GM18505 (cell line): ENCODE measurements at regions not wholly inside any gene's neighbourhood (a gene's known extent, or its start where the extent isn't known, plus 50 kb on each side); places are given as distances from the start of the nearest gene placed in this dataset.

Experiments
- ATAC-seq: cut with Tn5 transposase; IDR thresholded peaks from one replicate; pipeline ENCODE4 v1.9.1; 2021; ENCODE audit not compliant: unreplicated experiment
- POLR2A ChIP-seq: IDR thresholded peaks from 4 replicates; pipeline ENCODE4 v1.6.1; 2011; ENCODE audit warnings: borderline replicate concordance; ENCODE audit not compliant: insufficient read depth, insufficient read length; ENCODE audit errors: extremely low read depth

DNA sequence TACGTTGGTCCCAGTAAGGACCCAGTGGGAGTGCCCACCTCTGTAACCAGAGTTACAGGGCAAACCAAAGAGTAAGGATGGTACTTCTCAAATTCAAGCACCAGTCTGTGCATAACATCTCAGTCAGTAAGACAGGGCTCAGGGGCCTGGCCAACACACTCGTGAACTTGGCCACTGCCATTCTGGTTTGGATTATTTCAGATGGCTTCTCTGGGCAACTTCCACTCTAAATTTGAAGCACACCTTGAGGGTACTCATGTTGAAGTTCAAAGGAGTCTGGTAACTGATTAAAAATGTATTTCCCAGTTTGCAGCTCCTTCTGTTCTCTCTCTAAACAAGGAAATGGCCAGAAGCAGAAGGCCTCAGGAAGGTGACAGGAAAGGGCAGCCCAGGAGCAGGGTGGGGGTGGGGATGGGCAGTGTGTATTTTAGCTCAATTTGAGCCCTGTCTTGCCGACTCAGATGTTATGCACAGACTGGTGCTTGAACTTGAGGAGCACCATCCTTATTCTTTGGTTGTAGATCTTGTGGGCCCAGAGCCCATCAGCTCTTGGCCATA is 107.3 kb upstream of the GLI3 start:
- no peak for ATAC-seq
- no peak for TF ChIP-seq POLR2A

DNA sequence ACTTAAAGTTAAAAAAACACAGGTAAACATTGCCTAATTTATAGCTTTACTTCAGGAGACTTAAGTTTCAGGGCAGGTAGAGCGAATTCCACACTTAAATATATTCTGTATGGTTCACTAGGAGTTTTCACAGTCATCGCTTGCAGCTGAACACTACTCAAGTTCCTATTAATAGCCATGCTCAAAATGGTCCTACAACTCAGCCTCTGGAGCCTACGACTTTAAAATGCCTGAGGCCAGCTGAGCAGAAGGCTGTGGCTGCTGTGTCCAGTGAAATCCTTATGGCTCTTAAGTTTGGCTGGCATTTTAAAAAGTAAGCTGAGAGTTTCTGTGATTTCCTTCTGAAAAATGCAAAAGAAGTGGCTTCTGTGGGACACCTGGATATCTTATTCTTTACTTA is 105.4 kb upstream of the GLI3 start:
- ATAC-seq: no peak
- no peak for TF ChIP-seq POLR2A

DNA sequence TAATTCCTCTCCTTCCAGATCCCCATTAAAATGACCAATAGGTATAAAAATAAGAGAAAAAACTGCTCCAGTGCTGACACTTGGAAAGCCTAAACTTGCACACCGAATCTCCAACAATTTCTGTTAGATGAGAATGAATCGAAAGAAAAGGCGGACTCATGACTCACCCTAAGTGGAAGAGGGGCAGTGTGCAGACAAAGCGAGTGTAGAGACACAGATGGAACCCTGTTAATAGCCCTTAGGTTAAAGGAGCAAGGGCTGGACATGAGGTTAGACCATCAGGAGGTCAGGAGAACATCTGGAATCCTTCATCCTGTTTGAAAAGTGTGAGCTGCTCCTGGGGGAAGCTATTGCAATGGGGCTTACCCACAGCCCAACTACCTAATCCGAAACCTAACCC is 103.4 kb upstream of the GLI3 start:
- no peak for TF ChIP-seq POLR2A
- ATAC-seq: no peak

DNA sequence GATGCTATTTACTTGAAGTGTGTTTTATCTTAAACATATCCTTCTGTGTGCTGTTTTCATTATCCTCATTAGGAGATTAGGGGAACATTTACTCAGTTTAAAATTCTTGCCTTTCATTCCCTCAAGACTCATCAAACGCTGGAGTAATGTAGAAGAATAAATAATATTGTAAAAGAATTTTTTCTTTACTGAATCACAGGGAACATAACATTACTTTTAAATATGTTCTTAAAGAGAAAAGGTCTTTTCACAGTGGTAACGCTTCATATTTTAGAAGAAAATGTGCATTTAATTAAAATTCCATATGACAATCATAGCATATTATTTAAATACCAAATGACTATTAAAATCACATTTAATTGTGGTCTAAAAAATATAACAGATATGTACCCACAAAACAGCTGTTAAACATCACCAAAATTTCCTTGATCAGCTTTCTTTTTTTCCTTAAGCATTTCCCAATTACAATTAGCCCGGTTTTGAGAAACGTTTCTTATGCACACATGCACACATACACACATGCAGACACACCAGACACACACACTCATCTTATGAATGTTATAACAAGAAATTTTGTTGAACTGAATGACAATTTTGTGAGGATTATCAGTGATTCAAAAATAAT is 102.0 kb upstream of the GLI3 start:
- no peak for TF ChIP-seq POLR2A
- no peak for ATAC-seq

DNA sequence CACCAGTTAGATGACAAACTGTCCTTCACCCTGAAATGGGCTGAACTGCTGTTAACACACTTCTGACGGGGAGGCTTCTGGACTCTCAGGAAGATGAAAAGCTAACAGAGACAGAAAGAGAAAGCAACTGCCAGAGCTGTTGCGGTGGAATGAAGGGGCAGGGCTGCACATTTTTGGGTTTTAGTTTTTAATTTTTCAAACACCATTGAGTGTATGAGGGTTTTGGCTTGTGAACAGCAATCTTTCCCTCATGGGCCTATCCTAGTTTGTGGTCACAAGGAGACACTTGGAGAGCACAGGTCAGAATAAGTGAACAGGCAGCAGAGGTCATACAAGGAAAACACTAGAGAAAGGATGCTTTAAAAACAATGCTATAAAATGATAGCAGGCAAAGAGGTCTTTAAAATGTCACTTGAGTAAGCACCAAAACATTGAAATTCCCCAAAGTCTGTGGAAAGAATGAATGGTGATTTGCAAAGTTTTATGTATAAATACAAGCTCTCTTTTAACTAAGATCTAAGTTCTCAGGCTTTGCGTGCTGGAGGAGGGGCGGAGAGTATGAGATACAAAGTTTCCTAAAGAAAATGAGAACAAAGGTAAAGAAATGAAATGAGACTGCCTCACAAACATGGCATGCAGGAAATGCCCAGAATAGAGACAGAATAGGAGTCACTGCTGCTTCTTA is 101.4 kb upstream of the GLI3 start:
- ATAC-seq: no peak
- no peak for TF ChIP-seq POLR2A

DNA sequence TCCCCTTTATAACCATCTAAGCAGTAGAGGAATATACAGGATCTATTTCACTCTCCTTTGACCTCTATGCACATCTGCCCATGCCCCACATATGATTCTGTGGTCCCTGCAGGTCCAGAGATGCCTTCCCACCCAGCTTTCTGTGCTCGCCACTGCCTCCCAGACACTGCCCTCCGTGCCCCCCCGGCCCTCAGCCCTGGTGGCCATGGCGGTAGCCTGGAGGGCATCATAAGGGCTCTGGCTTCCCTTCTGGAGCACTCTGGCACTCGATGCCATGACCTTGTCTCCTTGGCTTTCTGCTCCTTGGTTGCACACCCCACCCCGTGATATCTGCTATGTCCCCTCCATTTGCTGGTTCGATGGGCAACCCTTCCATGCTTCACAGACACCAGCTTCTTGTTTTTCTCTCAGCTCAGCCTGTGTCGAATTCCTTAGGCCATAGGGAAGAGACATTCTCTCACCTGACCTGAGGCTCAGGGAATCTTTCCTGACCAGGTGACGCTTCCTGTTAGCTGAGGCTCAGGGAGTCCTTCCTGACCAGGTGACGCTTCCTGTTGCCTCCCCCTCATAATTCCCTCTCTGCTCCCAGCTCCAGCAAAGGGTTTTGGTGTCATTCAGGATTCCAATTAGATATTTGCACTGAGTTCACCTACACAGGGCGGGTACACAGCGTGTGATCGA is 100.4 kb upstream of the GLI3 start:
- no peak for TF ChIP-seq POLR2A
- ATAC-seq: no peak

DNA sequence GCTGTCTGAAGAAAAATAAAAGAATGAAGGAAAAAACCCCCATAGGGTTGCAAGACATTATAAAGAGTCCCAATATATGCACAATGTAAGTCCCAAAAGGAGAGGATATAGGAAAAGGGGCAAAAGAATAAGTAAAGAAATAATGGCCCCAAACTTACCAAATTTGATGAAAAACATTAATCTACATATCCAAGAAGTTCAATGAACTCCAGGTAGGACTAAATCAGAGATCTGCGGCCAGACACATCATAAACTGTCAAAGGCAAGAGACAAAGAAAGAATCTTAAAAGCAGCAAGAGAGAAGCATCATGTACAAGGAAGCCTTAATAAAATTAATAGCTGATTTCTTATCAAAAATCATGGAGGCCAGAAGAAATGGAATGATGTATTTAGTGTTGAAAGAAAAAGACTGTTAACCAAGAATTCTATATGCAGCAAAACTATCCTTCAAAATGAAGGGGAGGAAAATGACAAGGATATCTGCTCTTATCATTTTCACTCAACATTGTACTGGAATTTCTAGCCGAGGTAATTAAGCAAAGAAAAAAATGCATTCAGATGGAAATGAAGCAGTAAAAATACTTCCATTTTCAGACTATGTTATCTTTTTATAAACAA is 95.7 kb upstream of the GLI3 start:
- no peak for TF ChIP-seq POLR2A
- no peak for ATAC-seq

DNA sequence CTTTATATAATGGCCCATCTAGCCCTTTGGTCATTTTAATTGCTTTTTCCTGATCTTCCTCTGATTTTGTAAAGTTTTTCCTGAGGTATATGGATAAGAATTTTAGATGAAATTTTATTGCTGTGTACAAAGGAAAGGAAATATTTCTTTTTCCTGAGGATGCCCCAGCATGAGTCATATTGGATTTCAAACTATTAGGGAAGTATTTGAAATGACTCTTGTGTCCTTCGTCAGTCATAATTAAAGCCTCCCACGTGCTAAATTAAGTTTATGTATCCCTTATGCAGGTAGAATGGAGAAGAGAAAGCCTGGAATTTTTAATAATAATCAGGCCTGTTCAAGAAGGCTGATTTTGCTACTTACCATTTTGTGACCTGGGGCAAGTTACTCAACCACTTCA is 82.6 kb upstream of the GLI3 start:
- no peak for ATAC-seq
- TF ChIP-seq POLR2A: no peak

DNA sequence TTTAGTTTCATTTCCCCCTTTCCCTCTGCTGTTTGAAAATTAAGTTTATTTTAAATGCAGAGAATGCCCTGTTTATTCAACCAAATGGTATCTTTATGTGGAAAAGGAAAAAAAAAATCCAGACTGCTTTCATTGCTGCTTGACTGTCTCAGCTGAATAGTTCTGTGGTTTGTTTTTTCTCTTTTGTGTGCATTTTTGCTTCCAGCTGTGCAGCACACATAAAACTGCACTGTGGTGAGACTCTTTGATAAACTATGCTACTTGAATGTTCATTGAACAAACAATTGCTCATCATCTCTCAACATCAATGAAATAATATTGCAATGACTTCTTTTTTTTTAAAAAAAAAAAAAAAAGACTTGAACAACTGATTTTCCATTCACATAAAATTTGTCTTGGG is 78.6 kb upstream of the GLI3 start:
- TF ChIP-seq POLR2A: no peak
- ATAC-seq: no peak

DNA sequence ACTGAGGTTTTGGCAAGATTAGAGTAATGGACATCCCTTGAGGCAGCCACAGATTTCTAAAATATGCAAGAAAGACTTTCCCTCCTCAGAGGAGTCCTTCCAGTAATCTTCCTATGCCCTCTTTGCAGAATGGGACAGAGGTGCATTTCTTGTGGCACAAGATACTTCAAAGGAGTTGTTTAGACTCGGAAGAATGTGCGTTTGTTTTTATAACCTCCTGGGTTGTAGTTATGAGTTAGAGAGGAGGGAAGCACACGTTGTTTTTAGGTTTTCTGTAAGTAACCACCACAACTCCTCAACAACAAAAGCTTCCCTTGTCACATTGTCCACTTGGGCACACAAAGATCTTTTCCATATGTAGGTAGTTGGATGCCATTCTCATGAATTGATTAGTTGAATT is 78.1 kb upstream of the GLI3 start:
- TF ChIP-seq POLR2A: no peak

DNA sequence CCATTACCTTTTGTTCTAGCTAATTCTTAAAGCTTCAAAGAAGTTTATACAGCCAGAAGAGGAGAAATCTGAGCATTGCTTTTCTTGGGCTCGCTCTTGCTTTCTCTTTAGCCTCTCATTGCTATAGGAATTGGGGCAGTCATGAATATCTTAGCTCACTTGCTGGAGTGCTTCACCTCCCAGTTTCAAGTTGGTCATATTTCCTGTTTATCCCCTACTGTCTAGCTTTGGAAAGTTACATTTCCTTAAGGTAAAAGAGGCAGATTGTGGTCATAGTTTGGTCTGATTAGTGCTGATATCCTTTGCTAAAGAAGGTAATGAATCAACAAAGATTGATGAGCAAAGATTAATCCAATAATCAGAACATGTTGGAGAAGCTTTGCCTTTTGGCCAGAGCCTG is 77.7 kb upstream of the GLI3 start:
- no peak for ATAC-seq
- TF ChIP-seq POLR2A: no peak

More for the DNA sequence above, 78.1 kb upstream of the GLI3 start:
- ATAC-seq: no peak

DNA sequence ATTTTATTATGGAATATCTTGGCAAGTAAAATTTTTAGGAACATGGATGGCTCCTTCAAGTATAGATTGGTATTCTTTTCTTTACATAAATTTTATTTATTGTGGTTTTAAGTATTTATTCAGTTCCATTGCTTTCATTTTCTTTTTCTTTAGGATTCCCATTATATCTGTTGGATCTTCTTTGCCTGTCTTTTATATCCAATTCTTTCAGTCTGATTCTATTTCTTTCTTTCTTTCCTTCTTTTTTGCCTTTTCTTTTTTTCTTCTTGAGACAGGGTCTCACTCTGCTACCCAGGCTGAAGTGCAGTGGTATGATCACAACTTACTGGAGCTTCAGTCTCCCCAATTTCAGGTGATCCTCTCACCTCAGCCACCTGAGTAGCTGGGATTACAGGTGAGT is 74.2 kb upstream of the GLI3 start:
- TF ChIP-seq POLR2A: no peak
- no peak for ATAC-seq

DNA sequence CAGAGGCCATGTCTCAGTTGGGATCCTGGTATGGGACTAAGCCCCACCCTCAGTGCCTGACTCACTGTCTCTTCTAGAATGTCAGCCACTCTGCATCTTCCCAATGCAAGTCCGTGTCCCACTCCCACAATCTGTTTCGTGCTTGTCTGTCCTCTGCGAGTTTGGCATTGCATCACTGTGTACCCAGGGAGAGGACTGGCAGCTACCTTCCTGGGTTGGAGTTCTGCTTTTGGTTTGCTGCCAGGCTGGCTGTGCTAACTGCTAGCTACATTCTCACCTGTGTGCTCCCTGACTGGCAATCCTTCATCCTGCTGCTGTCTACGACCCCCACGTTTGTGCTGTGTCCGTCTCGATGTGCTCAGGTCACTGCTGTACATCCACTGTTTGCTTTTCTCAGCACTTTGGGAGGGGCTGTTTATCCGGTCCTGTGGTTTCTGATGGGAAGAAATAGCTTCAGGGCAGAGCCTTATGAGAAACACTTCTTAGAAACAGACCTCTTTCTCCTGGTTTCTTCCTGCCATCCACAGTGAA is 56.0 kb upstream of the GLI3 start:
- no peak for ATAC-seq

More for the DNA sequence above, 56.0 kb upstream of the GLI3 start:
- TF ChIP-seq POLR2A: no peak
